HG03280 (cell line): ENCODE measurements at regions not wholly inside any gene's neighbourhood (a gene's known extent, or its start where the extent isn't known, plus 50 kb on each side); places are given as distances from the start of the nearest gene placed in this dataset.

Experiments used
- ATAC-seq: cut with Tn5 transposase; IDR thresholded peaks from one replicate; pipeline ENCODE4 v1.9.1; 2021; ENCODE audit warnings: mild to moderate bottlenecking, moderate library complexity; ENCODE audit not compliant: unreplicated experiment

DNA sequence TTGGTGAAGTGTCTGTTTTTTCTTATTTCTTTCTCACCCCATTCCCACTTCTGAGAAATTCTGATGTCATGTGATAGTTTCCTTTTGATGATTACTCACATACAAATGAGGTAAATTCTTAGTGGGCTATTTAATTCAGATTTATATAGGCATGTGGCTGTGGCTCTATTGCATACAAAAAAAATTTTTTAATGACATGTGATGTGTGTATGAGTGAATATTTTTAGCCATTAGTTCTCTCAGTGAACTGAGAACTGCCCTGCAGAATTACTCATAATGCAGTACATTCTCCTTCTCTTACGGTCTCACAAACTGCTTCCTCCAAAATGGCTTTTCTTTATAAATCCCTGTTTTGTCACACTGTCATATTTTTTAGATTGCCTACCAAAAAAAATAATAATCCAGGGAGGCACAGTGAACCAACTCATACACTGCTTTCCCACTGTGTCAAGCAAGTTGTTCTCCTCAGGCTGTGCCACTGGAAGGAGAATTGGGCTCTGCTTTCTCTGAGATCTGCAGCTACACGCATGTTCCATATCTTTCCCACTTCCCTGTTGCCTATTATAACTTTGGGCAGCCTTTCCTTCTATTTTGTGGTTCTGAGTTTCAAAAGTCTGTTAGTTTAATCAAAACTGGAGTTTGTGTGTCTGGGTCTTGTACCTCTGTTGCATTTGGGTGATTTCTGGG, 415.7 kb upstream of the THBS1 start:
- ATAC-seq: no peak

DNA sequence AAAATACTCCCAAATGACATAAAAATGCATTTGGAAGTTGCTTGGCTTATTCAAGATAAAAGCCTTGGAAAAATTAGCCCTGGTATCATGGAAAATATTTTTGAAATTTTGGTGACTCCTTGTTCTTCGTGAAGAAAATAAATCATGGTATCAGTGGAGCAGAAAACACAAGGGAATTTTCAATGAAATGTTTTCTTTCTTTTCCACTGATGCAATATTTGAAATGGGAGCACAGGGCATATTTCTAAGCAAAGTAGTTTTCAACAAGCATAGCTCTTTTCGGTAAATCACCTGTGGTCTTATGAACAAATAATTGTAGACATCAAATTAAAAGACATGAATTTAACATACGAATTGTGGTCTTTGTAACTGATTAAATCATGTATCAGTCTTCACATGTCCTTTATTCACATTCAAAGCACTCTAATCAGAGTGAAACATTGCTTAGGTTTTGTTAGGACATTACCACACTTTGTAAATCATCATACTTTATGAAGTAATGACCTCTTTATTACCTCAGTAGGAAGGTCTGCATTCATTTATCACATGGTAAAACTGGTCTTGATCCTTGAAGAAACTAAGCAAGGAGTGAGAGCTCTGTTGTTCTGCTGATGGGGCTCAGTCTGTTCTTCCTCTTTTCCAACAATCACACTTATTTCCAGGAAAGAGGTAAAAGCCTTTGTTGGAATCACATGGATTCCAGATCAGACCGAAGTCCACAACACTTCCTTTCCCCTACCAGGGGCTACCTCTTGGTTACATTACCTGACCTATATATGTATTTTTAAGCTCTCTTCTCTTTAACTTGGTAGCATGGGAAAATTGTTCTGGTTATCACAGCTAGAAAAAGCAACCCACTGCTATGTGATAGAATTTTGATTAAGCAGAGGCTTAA, 413.5 kb upstream of the THBS1 start:
- ATAC-seq: no peak

DNA sequence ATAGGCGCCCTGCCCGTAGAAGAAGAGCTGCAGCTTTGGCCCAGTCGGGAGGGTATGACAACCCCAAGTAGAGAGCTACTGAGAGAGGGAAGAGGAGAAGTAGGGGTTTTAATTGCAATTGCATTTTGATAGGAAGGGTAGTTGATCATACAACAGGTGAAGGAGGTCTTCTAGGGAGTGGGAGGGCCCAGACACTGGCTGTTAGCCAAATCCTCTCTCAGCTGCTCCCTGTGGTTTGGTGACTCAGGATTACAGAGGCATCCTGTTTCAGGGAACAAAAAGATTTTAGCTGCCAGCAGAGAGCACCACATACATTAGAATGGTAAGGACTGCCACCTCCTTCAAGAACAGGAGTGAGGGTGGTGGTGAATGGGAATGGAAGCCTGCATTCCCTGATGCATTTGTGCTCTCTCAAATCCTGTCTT, 408.9 kb upstream of the THBS1 start:
- ATAC-seq: no peak

DNA sequence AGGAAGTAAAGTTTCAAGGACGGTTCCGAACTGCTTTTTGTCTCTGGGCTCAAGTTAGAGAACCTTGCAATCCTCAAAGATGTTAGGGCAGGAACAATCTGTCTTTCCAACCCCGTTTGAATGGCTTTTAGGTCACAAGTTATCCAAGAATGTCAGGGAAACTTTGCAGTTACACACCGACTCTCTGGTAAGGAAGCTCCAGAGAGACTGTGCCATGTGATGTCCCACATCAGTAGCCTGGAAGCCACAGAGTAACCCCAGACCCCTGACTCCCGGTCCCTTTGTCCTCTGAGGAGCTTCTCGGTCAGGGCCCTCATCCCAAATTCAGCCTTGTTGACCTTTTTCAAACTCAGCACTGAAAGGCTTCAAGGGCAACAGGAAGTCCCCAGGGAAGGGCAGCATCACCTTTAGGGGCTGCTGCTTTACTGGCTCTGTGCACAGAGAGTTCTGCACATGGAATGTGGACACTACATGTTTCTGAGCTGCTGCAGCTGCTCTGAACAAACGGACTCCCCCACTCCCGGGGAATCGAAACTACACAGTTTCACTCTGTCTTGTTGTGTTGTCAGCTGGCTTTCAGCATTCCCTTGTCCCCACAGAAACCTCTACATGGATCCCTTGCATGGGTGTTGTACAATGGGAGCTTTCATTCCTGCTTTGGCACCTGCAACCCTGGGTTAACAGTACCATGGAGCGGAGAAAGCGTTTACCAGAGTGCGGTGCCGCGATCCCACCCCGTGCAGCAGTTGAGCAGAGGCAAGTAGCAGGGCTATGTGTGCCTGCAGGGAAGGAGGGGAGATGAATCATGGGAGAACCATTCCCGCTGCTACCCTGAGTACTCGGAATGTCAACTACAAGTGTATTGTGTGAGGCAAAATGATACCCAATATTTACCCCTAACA, 408.2 kb upstream of the THBS1 start:
- no peak for ATAC-seq

DNA sequence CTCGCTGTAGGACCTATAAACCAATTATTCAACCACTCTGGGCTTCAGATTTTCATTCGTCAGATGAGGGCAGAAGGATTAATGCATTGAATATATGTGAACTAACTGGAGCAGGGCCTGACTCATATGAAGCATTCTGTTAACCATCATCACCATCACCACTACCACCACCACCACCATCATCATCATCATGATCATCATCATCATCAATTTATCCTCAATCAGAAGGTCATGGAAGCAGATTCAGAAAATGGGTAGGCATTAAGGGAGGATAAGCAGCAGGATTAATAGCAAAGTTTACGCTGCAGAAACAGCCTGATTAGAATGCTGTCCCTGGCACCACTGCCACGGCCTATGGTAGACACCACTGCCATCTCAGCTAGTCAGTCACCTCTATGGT, 407.5 kb upstream of the THBS1 start:
- no peak for ATAC-seq

DNA sequence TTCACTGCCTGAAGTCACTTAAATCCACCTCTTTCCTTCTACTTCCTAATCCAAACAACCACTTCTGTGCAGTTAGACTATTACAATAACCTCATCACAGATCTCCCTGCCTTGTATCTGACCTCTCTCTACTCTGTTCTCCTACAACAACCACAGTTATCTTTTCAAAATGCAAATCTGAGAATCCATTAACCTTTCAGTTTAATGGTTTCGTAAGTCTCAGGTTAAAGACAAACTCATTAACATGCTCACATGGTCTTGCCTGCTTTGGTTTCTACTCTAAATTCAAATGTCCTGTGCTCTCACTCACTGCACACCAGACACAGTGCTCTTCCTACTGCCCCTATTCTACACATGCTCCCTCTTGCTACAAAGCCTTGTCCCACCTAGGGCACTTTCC, 406.5 kb upstream of the THBS1 start:
- no peak for ATAC-seq

DNA sequence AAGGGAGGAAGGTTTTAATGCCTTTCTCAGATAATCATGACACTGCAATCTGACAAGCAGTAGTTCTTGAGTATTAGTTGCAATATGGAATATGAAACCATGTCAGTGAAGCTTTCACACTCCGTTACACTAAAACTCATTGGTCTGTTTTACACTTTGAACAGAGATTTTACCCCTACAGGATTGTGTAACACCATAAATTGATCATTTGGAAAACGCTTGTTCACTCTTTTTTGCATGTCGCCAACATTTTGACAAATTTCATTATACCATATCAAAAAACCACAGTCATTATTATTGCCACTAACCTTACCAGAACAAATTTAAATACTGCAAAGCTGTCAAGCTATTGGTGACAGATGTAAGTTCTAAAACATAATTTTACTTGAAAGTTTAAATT, 404.8 kb upstream of the THBS1 start:
- no peak for ATAC-seq

DNA sequence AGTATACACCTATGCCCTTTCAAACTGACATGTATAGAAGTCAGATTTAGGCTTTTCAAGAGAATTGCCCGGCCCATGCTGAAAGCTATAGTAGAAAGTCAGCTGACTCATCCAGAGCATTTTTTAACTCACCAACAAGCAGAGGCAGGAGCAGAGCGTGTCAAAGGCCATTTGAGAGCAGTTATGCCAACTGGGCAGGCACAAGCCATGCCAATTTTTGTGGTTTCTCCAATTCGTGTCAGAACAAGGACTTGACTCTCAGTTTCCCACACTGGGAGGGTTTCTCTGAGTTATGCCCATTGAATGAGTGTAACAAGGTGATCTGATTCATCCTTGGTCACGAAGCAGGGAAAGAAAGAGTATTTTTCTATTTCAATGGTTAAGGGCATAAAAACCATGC, 403.3 kb upstream of the THBS1 start:
- no peak for ATAC-seq

DNA sequence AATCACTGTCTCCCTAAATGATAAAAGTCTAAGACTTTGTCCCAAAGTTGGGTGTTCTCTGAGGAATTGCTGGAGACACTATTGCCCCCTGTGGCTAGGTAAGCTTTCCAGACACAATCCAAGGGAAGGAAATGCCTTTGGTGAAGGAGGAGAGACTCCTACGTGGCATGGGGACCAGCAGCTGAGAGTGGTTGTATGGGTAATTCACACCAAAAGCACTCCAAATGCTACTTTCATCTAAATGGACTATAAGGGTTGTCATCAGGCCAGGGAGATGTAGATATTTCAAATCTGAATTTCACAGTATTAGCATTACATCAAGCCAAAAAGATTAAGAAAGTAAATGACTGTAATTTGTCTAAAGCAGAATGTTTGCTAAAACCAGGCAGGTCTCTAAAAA, 400.8 kb upstream of the THBS1 start:
- ATAC-seq: no peak

DNA sequence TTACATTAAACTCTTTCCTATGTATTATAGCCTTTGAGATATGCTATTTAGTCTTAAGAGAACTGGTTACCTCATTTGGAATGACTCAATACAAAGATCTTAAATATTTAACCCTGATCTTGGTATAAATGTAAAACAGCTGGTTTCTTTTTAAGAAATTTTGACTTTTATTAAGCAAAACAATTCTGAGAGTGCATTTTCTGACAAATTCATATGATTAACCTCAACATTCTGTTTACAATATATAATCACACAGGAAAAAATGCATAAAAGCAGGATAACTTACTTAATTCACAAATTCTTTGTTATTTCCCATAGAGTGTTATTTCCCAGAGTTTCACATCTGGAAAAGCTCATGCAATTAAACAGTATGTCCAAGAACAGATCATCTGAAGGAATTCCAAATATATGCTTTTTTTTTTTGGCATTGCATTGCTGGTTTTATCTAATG, 400.4 kb upstream of the THBS1 start:
- ATAC-seq: no peak

DNA sequence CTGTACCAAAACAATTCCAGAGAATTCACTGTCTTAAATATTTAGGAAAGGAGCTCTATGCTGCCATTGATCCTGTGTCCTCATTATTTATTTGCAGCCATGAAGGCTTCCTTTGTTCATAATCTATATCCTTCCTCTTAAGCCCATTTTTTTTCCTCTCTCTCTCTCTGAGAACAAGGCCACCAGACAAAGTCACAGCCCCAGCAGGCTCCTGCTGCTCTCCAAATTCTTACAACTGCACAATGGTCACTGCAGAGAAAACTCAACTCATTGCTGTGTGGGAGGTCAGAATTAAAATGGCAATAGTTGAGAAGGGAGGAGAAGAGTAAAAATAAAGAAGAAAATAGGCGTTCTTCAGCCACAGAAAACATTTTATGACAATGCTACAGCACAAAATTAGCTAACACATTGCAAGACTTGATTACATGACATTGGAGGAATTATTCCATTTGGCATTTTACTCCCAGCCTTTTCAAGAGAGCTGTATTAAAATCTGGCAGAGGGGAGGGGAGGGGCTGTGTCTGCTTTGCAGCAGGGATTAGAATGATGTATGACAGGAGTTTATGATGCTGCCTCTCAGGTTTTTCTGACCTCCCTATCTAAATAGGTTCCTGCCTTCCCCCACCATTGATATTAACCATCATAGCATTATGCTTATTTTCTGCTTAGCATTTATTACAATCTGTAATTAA, 399.7 kb upstream of the THBS1 start:
- ATAC-seq: no peak

DNA sequence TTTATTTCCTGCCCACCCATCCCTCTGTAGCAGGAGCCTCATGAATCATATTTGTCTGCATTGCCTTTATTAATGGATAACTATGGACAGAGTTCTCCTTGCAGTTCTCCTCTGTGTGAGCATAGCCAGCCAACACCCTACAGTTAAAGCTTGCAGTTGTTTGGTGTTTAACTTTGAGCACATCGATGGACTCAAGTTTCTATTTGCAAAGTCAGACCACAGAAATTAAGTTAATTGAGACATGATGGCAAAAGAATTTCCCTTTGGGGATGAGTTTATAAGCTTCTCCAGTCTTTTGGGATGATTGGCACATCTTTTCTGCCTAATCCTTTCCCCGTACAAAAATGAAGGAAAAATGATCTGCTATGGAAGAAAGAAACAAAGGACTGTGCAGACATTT, 398.9 kb upstream of the THBS1 start:
- ATAC-seq: no peak

DNA sequence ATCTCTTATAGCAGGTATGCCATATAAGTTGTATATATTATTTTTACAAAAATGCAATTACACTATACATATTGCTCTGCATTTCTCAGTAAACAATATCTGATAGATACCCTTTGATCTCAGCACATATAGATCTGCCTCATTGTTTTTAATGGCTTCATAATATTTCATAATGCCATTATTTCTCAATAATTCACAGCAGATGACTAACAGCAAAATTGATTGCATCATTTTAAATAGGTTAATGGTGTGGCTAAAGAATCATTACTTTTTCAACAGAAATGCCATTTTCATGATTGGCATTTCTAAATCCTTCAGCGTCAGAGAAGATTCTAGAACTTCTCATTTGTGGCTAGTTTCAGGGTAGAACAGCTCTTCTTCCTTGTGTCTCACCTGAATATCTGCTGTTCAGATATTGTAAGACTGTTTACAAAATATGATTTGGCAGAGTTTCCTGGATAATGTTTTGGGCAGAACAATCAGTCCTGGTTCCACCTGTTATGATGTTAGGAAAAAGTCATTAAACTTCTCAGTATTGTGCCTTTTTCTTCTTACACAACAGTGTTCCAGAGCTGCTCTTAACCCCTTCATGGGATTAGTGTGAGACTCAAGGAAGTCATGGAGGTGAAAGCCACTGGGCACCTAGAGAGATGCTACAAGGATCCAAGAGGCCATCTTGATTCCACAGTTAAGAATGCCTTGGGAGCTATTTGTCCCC, 397.6 kb upstream of the THBS1 start:
- ATAC-seq: no peak

DNA sequence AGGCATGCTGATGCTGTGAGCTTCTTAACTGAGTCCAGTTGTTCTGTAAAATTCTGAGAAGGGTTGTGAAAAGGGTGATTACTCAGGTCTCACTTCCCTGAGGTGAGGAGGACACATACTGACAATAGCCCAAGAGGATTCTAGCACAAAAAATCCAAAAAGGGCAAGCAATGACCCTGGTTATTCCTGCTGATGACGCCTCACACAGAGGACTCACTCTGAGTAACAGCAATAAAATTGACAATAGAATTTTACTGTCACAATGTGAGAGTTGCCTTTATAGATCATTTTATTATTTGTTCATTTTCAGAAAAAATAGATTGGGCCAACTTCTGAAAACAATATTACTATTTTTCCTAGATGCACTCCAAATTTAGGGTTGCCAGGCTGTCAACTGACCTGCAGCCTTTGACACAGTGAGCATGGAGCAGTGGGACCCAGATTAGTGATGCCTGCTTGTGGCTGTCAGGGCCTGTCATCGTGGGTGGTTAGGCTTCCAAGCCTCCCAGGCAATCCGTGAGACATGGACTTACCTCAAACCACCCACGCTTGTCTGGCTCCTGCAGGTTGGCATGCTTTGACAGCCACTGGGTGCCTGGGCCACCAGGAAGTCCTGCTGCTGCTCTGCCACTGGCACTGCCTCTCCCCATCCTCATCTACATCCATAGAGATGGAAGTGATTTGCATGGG, 396.0 kb upstream of the THBS1 start:
- ATAC-seq: no peak

DNA sequence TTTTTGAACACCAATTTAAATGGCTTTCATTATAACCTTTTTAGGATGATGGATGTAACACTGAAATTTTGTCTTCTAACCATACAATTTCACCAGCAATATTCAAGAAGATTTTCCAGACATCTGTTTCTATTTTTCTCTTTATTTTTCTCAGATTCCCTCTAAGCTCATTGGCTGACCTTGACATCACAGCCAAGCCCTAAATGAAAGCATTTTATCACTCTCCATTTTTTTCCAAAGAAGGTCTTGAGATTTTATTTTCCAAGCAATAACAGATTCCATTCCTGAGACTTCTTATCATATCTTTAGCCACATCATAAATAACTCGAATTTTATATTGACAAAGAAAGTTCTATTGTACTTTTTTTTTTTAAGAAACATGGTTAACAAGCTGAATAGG, 392.6 kb upstream of the THBS1 start:
- ATAC-seq: no peak

DNA sequence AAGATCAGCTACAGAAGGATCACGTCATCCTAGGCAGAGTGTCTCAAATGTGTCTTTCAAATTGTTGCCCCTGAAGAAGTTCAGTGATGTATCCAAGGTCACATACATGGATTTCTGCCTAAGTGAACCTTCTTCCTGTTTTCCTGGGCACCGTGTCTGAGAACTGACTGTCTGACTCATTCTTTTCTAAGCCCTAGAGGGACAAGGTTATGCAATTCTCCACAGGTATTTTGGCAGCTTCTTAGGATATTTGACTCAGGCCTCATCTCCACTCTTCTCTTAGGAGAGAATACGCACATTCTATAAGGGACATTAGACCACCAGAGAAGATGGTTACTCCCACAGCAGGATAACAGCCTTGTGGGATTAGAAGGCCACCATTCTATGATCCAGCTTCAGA, 391.9 kb upstream of the THBS1 start:
- no peak for ATAC-seq

DNA sequence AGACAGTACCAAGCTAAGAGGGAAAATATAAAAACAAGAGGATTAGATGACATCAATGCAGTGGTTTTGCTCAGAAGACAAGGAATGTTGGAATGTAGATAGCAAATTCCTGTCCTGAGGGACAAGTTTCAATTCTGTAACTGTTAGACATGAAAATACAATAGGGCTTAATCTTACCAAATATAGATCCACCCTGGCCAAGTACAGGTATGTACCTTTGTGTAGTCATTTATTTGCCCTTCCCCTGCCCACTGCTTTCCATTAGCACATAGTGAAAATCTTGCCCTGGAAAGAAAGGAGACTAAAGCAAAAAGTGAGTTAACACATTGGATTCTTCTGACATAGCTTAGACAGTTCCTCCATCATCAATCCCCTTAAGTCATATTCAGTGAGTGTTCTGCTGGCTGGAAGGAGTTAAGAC, 389.0 kb upstream of the THBS1 start:
- ATAC-seq: no peak

DNA sequence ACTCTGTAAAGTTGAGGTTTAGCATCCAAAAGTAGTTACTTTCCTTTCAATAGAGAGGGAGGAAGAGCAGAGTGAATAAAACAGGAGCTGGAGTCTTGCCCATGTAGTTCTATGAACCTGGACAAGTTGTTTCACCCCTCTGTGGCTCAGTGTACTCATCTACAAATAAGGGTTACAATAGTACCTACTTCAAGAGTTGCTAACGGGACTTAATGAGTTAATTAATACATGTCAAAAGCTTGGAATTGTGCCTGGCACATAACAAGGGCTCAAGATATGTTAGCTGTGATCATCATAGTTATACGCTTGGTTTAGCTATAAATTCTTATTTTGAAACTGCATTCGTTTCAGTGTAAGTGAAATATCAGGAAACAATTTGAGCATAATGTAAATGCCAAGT, 388.5 kb upstream of the THBS1 start:
- ATAC-seq: no peak

DNA sequence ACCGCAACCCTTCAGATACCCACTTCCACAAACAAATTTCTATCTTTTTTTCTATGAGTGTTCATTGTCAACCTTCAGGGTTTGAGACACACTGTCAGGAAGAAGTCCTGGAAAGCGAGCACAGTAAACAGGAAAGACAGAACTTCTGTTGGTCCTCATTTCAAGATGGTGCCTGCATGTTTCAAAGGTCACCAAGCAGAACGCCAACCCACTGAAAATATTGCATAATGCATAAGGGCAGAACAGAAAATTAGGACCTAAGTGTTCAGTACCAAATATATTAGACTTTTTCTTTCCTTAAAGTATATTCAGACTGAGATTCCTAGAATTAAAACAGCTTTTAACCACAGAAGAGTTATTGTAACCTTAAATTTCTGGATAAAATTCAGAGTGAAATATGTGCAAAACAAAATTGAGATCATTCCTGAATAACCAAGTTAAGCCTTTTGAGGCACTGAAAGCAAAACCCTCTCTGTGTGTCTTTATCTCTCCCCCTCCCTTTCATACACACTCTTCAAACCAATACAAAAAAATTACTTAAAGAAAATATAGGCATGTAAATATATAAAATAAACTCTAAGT, 387.8 kb upstream of the THBS1 start:
- no peak for ATAC-seq
